ENCODE measurements at regions not wholly inside any gene's neighbourhood (a gene's known extent, or its start where the extent isn't known, plus 50 kb on each side); places are given as distances from the start of the nearest gene placed in this dataset.

- no peak for TF ChIP-seq USF2 (CRISPR knock-in tag; IDR thresholded peaks at IDR 0.05)
- TF ChIP-seq IRF2 (CRISPR knock-in tag; IDR thresholded peaks at IDR 0.05; ENCODE audit: borderline replicate concordance, low read depth) = no peak
- no peak for TF ChIP-seq CTCF (IDR thresholded peaks at IDR 0.05)
- TF ChIP-seq SP1 (CRISPR knock-in tag; conservative IDR thresholded peaks at IDR 0.05) = no peak
- no peak for TF ChIP-seq SMAD4 (CRISPR knock-in tag; IDR thresholded peaks at IDR 0.05)
- TF ChIP-seq CBFB (CRISPR knock-in tag; IDR thresholded peaks at IDR 0.05; ENCODE audit: low read depth) = no peak
- TF ChIP-seq TEAD4 (CRISPR knock-in tag; IDR thresholded peaks at IDR 0.05) = no peak
- TF ChIP-seq ARID4B (CRISPR knock-in tag; IDR thresholded peaks at IDR 0.05; ENCODE audit: borderline replicate concordance) = no peak
- TF ChIP-seq GTF2I (CRISPR knock-in tag; conservative IDR thresholded peaks at IDR 0.05) = no peak
- no peak for TF ChIP-seq ZNF512 (CRISPR knock-in tag; IDR thresholded peaks at IDR 0.05; ENCODE audit: borderline replicate concordance)
- no peak for TF ChIP-seq CREB1 (CRISPR knock-in tag; IDR thresholded peaks at IDR 0.05)
Observed at GRCh38 chr6:14638906-14639761, 521.6 kb downstream of the CD83 start.
